ENCODE measurements at regions not wholly inside any gene's neighbourhood (a gene's known extent, or its start where the extent isn't known, plus 50 kb on each side); places are given as distances from the start of the nearest gene placed in this dataset.

- no peak for TF ChIP-seq CREB5 (CRISPR knock-in tag; IDR thresholded peaks at IDR 0.05; ENCODE audit: low read depth)
- no peak for TF ChIP-seq ZFP30 (CRISPR knock-in tag; IDR thresholded peaks at IDR 0.05)
- TF ChIP-seq PATZ1 (CRISPR knock-in tag; IDR thresholded peaks at IDR 0.05; ENCODE audit: borderline replicate concordance): no peak
- TF ChIP-seq TCF4 (CRISPR knock-in tag; IDR thresholded peaks at IDR 0.05; ENCODE audit: borderline replicate concordance): no peak
- TF ChIP-seq ZFP3 (CRISPR knock-in tag; IDR thresholded peaks at IDR 0.05): no peak
- TF ChIP-seq ARNTL (CRISPR knock-in tag; IDR thresholded peaks at IDR 0.05; ENCODE audit: borderline replicate concordance, low read depth): no peak
These were observed 315.4 kb upstream of the CHST9 start (continued) for GRCh38 chr18:27500531-27500930.

- ATAC-seq: no peak
- no peak for TF ChIP-seq SNAI2 (CRISPR knock-in tag; IDR thresholded peaks at IDR 0.05)
- TF ChIP-seq TSHZ2 (CRISPR knock-in tag; IDR thresholded peaks at IDR 0.05): no peak
- no peak for TF ChIP-seq PPARA (CRISPR knock-in tag; IDR thresholded peaks at IDR 0.05; ENCODE audit: borderline replicate concordance)
- no peak for TF ChIP-seq TCF4 (CRISPR knock-in tag; IDR thresholded peaks at IDR 0.05; ENCODE audit: borderline replicate concordance)
- no peak for TF ChIP-seq ESRRG (CRISPR knock-in tag; IDR thresholded peaks at IDR 0.05)
- TF ChIP-seq GLIS3 (CRISPR knock-in tag; IDR thresholded peaks at IDR 0.05): no peak
- TF ChIP-seq ISL1 (CRISPR knock-in tag; IDR thresholded peaks at IDR 0.05): no peak
- no peak for TF ChIP-seq PATZ1 (CRISPR knock-in tag; IDR thresholded peaks at IDR 0.05; ENCODE audit: borderline replicate concordance)
- TF ChIP-seq ZNF70 (CRISPR knock-in tag; IDR thresholded peaks at IDR 0.05): no peak
- no peak for TF ChIP-seq RARB (CRISPR knock-in tag; IDR thresholded peaks at IDR 0.05)
- no peak for TF ChIP-seq OSR1 (CRISPR knock-in tag; IDR thresholded peaks at IDR 0.05)
- no peak for TF ChIP-seq ZC3H10 (CRISPR knock-in tag; IDR thresholded peaks at IDR 0.05)
- no peak for TF ChIP-seq TOX (CRISPR knock-in tag; IDR thresholded peaks at IDR 0.05; ENCODE audit: borderline replicate concordance)
- no peak for TF ChIP-seq ZFP3 (CRISPR knock-in tag; IDR thresholded peaks at IDR 0.05)
- TF ChIP-seq BACH2 (CRISPR knock-in tag; IDR thresholded peaks at IDR 0.05; ENCODE audit: borderline replicate concordance): no peak
- TF ChIP-seq ZNF565 (CRISPR knock-in tag; conservative IDR thresholded peaks at IDR 0.05; ENCODE audit: low read depth): no peak
- TF ChIP-seq CREB5 (CRISPR knock-in tag; IDR thresholded peaks at IDR 0.05; ENCODE audit: low read depth): no peak
These were observed 312.1 kb upstream of the CHST9 start for GRCh38 chr18:27497246-27497645.

GRCh38 chr18:27493182-27493581 is 308.1 kb upstream of the CHST9 start:
- no peak for ATAC-seq
- TF ChIP-seq BACH2 (CRISPR knock-in tag; IDR thresholded peaks at IDR 0.05; ENCODE audit: borderline replicate concordance): no peak
- TF ChIP-seq ESRRG (CRISPR knock-in tag; IDR thresholded peaks at IDR 0.05): no peak
- TF ChIP-seq TSHZ2 (CRISPR knock-in tag; IDR thresholded peaks at IDR 0.05): no peak
- no peak for TF ChIP-seq TCF4 (CRISPR knock-in tag; IDR thresholded peaks at IDR 0.05; ENCODE audit: borderline replicate concordance)
- TF ChIP-seq ZNF565 (CRISPR knock-in tag; conservative IDR thresholded peaks at IDR 0.05; ENCODE audit: low read depth): no peak
- TF ChIP-seq POU6F1 (CRISPR knock-in tag; IDR thresholded peaks at IDR 0.05; ENCODE audit: borderline replicate concordance, low read depth): no peak
- TF ChIP-seq CSRNP3 (CRISPR knock-in tag; IDR thresholded peaks at IDR 0.05): no peak
